HG02623 (cell line): ENCODE measurements at regions not wholly inside any gene's neighbourhood (a gene's known extent, or its start where the extent isn't known, plus 50 kb on each side); places are given as distances from the start of the nearest gene placed in this dataset.
"Not testable (repeated sequence)": the region's sequence is repeated elsewhere in the genome, so short reads cannot be mapped to it uniquely, and the experiment has no call there.

Experiments
- ATAC-seq: cut with Tn5 transposase; IDR thresholded peaks from one replicate; pipeline ENCODE4 v1.9.1; 2021; ENCODE audit warnings: moderate library complexity; ENCODE audit not compliant: unreplicated experiment

DNA sequence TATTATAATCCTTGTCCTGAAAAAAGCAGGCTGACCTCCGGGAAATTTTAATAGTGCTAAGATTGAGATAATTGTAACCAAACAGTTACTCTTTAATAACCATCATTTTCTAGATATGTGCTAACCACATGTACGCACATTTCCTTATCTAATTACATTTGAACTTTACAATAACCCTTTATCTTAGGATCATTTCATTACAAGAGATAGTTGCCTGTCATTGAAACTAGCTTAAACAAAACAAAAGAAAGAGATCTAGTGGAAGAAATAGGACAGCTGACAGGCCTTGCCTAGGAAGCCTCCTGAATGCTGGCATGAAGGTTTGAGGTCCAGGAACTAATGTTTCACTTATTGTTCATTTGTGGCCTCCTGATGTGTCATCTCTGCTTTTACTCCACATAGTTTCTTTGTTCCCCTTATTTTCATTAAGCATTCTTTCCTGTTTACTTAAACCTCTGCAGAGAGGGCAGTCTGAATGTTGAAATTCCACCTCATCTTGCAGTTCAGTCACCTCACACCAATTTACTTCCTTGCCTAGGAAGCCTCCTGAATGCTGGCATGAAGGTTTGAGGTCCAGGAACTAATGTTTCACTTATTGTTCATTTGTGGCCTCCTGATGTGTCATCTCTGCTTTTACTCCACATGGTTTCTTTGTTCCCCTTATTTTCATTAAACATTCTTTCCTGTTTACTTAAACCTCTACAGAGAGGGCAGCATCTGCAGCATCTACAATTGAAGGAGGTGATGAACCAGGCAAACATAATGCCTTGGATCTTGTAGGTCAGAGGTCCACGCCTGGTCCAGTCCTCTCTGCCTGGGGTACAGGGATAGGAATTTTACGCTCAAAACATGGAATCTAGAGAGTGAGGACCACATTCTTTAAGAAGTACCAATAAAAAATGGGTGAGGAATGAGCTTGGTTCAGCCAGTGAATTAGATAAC lies 247.5 kb downstream of the SPATA31A6 start:
- not testable (repeated sequence) for ATAC-seq

DNA sequence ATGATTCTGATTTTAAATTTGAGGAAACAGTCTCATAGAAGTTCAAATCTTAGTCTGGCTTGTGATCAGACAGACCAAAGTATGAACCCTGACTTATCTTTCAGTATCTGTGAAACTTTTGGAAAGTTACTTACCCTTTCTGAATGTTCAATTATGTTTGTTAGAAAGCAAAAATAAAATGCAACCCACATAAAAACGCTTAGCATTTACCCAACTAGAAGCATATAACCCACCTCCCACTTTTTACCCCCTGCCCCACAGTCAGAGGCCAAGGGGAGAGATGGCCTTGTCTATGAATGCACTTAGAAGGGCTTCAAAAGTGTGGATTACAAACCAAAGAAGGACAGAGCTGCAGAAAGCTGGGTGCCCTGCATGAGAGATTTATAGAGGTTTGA lies 248.2 kb downstream of the SPATA31A6 start:
- ATAC-seq: not testable (repeated sequence)

DNA sequence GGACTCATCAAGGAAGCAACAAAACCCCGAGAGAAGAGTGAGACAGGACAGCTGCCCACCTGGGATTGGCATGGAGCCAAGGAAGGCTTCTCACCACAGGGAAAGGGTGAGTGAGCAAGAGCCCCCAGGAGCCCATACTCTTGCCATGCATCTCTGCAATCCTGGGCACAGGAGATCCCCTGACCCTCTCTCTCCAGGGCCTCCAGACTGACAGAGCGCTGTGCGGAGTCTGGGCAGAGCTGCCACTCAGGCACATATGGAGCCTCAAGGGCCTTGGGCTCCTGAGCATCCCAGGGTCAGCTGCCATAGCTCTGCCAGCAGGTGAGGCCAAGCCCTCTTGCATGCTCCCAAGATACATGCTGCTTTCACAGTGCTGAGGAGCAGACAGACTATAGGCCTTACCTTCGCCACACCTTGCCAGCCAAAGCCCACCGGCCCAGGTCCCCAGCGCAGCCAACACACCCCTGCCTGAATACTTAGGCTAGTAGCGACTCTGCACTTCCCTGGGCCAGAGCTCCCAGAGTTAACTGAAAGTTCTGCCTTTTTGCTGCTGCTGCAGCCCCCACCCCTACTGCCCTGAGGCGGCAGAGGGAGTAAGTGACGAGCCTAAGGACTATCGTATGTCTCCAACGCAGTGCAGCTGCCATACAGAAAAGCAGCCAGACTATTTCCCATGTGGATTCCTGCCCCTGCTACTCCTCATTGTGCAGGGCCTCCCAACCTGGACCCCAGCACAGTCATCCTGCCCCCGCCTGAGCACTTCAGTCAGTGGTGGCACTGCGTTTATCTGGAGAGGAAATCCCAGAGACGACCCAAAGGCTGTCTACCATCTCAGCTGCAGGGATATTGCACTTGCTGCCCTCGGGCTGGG lies 251.6 kb downstream of the SPATA31A6 start:
- ATAC-seq: not testable (repeated sequence)

DNA sequence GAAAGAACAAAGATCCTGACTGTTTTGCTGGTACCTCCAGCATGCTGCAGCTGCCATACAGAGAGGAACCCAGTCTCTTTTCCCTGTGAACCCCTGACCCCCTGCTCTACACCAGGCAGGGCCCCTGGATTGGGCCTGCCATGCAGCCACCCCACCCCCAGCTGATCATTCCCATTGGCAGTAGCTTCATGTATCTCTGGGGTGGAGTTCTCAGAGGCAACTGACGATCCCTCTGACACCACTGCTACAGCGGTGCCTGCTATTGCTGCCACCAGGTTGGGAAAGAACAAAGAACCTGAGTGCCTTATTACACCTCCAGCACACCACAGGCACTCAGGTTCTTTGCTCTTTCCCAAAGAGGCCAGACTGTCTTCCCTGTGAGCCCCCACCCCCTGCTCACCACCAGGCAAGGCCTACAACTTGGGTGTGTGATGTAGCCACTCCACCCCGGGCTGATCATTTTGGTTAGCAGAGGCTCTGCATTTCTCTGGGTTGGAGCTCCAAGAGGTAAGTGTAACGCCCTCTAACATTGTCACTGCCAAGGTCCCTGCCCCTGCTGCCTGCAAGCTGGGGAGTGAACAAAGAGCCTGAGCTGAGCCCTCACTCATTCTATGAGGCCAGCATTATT lies 252.4 kb downstream of the SPATA31A6 start:
- ATAC-seq: not testable (repeated sequence)

DNA sequence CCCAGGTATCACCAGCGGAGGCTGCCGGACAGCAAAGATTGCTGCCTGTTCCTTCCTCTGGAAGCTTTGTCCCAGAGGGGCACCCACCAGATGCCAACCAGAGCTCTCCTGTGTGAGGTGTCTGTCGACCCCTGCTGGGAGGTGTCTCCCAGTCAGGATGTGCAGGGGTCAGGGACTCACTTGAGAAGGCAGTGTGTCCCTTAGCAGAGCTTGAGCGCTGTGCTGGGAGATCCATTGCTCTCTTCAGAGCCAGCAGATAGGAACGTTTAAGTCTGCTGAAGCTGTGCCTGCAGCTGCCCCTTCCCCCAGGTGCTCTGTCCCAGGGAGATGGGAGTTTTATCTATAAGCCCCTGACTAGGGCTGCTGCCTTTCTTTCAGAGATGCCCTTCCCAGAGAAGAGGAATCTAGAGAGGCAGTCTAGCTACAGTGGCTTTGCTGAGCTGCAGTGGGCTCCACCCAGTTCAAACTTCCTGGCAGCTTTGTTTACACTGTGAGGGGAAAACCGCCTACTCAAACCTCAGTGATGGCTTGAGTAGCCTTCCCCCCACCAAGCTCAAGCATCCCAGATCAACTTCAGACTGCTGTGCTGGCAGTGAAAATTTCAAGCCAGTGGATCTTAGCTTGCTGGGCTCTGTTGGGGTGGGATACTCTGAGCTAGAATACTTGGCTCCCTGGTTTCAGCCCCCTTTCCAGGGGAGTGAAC lies 253.7 kb downstream of the SPATA31A6 start:
- ATAC-seq: not testable (repeated sequence)

DNA sequence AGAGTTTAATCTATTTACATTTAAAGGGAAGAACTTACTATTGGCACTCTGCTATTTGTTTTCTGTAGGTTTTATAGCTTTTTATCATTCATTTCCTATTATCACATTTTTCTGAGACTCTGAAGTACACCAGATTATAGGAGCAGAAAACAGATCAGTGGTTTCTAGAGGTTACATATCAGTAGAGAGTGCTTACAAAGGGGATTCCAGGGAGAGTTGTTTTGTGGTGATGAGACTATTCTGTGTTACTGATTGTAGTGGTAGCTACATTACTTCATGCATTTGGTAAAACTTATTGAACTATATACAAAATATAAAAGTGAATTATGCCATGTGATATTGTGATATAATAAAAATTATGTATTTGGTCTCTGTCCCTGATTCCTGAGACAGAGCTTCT lies 259.2 kb downstream of the SPATA31A6 start:
- not testable (repeated sequence) for ATAC-seq

DNA sequence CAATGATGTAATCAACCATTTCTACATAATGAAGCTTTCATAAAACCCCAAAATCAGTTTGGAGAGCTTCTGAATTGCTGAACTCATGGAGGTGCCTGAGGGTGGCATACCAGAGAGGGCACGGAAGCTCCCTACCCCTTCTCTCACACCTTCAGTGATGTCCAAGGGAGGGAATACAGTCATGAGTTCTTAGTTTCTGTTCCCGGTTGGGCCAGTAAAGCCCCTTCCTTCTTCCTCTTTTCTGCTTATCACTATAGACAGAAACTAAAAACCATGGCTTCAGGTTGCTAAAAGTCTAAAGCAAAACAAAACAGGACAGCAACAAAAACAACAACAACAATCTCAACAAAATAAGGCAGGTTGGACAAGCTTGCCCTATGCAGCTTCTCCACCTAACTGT lies 260.0 kb downstream of the SPATA31A6 start:
- ATAC-seq: not testable (repeated sequence)

DNA sequence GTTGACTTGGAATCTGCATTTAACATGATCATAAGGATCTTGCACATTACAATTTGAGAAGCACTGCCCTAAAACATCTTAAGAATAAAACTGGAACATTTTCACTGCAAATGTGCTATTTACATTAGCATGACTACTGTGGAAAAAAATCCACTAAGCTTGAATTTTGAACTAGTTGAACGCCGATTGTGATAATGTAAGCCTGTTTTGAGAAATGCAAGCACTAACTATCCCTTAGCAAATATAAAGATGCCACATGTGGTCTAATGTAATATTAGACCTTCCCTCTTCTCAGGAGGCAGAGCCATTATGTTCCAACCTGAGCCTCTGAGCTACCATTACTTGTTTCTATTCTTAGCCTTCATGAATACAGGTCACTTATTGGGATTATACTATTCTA lies 278.0 kb downstream of the SPATA31A6 start:
- not testable (repeated sequence) for ATAC-seq

DNA sequence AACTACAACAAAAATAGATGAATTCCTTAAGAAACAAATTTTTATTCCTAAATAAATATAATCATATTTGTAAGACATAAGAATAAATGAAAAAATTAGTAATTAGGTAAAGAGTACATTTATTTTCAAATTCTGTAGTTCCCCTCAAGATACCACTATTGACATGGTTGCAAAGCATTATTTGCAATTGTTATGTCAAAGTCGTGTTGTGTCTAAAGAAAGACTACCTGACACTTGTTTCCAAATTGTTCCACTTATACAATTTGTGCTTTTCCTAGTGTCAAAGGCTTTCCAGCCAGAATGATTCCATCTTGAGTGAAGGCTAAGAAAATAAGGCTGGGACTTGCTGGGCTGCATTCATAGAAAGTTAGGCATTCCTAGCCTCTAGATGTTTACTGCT lies 278.4 kb downstream of the SPATA31A6 start:
- not testable (repeated sequence) for ATAC-seq

DNA sequence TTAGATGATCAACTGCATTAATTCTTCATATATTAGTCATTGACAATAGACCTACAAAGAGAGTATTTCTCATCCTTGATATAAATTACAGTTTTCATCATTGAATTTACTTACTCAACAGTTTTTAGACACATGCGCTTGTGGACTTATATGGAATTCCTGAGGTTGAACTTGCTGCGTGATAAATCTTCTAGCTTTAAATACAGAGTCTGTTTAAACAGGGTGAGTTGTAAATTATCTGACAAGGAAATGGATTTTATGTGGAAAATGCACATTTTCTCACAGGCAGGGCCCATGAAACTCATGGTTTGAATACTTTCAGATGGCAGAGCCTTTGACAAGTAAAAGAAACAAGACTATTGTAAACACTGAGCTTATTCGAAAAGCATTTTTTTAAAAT lies 280.5 kb downstream of the SPATA31A6 start:
- ATAC-seq: not testable (repeated sequence)

DNA sequence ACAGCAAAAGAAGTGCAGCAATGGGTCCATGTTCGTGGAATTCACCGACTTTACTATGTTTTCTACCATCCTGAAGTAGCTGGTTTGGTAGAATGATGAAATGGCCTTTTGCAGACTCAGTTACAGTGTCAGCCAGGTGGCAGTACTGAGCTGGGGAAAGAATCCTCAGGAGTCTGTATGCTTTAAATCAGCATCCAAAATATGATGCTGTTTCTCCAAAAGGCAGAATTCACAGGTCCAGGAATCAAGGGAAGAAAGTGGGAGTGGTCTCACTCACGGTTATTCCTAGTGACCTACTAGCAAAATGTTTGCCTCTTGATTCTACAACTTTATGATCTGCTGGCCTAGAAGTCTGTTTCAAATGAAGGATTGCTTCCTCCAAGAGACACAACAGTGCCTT lies 287.1 kb downstream of the SPATA31A6 start:
- ATAC-seq: not testable (repeated sequence)

DNA sequence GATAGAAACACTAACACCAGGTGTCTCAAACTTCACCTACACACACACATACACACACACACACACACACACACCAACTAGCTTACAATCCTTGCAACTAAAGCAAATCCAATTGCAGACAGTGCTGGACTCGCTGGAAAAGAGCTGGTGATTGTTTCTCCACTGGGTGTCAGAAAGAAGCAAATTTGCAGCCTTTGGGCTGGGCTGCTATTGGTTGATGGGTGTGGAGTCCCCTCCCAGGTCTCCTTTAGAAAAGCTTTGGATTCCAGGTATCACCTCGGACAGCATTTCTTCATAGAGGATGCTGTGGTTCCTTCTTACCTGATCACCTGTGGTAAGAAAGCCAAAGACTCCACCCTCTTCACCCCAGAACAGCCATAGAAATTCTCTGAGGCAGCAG lies 307.5 kb downstream of the SPATA31A6 start:
- not testable (repeated sequence) for ATAC-seq

DNA sequence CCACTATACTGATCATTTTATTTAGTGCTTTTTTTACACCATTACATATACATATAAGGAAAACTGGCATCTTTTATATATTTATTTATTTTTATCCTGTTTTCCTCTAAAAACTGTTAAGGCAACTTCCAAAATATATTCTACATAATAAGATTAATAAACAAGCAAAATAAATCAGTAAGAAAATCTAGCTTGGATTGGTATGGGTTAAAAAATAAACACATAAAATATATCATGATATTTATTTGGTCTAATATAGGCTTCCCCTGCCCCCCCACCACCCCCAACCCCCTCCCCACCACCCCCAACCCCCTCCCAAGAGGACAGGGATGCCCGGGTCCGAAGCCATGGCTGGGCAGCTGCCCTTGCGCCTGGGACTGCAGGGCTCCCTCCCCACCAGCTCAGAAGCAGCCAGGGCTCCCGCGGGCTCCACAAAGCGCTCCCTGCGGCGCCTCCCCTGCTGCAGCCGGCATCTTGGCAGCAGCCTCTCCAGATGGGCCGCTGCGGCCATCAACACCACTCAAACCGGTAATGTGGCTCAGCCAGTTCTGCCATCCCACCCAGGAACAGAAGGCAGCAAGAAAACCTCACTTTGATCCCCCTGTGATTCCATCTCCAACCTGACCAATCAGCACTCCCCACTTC lies 319.3 kb downstream of the SPATA31A6 start:
- ATAC-seq: not testable (repeated sequence)

DNA sequence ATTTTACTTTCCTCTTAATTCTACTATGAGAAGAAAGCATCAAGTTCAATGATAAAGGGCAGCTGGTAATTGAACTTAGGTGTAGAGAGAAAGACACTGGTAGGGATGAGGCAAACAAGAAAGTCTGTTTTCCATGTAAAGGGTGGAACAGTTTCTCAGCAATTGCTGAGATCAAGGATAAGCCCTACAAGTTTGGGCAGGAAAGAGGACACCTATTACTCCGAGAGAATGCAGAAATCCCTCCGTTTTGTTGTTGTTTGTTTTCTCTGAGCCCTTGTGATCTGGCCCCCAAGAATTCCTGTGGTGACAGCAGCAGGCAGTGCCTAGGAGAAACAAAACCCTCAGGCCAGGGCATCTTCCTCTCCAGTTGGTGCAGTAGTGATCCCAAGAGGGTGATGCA lies 324.7 kb downstream of the SPATA31A6 start:
- ATAC-seq: not testable (repeated sequence)

DNA sequence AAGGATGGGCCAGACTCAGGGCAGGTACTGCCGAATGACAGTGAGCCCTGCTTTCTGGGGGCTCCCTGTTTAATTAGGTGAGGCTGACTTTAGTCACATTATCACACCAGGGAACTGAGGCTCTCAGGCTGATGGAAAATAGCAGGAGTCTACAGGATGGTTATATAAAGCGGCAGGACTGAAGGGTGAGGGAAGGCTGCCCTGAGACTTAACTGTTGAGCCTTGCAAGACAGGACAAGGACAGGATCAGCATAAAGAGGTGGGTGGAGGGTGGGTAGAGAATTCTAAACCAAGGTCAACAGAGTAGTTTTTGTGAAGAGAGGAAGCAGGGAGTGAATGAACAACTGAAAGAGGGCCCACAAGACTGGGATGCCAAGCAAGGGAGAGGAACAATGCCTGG lies 330.1 kb downstream of the SPATA31A6 start:
- ATAC-seq: not testable (repeated sequence)

DNA sequence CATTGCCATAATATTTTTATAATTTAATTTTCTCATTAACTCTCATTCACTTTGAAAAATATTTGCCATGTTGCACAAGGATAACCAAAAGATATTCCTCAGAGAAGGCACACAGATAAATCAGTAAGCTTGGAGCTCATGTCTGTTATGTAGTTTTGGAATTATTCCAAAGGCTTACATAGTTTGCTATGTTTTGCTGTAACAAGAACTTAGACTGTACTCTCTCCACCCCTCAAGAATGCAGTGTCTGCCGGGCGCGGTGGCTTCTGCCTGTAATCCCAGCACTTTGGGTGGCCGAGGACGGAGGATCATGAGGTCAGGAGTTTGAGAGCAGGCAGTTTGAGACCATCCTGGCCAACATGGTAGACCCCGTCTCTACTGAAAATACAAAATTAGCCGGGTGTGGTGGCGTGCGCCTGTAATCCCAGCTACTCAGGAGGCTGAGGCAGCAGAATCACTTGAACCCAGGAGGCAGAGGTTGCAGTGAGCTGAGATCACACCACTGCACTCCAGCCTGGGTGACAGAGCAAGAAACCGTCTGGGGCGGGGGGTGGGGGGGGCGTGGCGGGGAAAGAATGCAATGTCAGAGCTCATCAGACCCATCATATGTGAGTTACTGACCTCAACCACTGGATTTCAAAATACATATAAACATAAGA lies 351.0 kb downstream of the SPATA31A6 start:
- not testable (repeated sequence) for ATAC-seq

DNA sequence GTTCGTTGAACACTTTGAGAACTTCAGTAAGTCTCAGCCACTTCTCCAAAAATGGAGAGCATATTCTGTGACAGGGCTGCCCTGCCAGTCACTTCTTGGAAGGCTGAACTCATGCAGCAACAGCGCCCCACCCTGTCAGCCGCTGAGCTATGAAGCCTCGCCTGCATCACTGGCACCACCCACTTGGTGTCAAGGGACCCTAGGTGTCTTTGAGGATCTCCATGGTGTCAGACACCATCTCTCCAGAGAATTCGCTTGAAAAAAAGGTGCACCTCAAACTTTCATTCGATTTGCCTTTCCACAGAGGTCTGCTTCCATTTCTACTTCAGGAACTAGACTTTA lies 351.5 kb downstream of the SPATA31A6 start:
- not testable (repeated sequence) for ATAC-seq

DNA sequence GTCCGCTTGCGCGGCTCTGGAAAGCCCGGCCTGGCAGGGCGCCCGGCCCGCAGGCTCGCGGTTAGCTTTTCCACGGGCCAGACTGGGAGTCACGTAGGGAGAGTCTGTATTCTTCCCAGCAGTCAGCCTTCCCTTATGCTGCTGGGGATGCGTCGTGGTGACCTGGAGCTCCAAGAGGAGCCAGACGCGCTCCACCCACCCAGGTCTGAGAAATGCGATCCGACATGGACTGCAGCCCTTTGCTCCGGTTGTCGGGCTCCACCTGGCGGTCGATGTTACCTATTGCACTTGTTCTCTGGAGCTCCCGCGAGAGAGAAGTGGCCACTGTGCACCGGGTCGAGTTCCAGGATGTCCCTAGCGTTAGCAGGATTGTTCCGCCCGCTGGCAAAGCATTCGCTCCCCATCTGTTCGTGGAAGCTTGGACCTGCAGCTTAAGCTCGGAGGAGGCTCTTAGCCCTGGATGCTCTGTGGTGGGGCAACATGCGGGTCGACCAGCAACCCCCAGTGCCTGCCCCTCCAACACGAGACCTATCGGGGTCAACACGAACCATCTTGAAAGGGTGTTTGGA lies 367.4 kb downstream of the SPATA31A6 start:
- not testable (repeated sequence) for ATAC-seq

DNA sequence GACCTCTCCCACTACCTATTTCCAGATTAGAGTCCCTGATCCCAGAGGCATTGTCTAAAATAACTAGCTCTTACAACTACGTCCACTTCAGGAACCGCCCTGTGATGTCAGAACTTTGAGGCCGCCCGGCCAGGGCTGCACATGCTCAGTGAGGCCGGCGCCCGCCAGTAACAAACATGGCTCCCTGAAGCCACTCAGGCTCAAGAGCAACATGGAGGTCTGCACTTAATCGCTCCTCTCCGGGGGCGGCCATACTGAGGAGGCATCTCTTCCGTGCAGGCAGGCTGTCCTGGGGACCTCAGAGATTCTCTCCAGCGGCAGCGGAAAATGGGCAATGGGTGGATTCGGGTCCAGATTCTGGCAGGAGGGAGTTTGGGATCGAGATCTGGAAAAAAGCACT lies 385.1 kb downstream of the SPATA31A6 start:
- ATAC-seq: not testable (repeated sequence)
